ENCODE measurements at regions not wholly inside any gene's neighbourhood (a gene's known extent, or its start where the extent isn't known, plus 50 kb on each side); places are given as distances from the start of the nearest gene placed in this dataset.

DNA sequence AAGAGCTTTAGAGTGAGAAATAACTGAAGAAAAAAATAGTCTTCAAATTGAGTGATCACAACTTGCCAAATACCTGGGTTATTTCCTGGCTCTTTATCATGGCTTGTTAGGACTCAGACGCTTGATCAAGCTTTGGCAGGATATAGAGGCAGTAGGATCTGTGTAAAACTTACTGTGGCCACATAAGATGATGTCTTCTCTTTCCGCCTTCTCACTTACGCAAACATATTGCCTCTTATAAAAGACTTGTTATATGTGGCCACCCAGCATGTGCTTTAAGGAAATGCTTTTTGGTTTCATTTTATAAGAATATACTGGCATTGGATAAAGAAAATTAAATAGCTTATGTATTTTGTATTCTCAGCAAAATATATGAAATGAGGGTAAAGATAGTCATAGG lies 101.8 kb upstream of the AKIRIN2 start:
- no peak for DNase-seq (ENCODE audit: low read depth)

DNA sequence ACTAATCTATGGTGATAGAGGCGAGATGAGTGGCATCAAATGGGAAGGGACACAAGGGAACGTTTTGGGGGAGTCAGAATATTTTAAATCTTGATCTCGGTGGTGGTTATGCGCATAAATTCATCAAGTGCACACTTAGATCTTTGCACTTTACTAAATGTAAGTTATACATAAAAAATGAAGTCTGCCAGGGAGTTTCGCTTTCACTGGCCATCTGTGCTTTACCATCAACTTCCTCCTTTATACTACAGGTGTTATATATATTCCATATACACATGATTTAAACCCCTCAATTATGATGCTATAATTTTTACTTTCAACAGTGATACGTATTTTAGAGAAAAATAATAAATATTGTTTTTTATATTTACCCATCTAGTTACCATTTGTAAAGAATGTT lies 97.6 kb upstream of the AKIRIN2 start:
- no peak for DNase-seq (ENCODE audit: low read depth)

DNA sequence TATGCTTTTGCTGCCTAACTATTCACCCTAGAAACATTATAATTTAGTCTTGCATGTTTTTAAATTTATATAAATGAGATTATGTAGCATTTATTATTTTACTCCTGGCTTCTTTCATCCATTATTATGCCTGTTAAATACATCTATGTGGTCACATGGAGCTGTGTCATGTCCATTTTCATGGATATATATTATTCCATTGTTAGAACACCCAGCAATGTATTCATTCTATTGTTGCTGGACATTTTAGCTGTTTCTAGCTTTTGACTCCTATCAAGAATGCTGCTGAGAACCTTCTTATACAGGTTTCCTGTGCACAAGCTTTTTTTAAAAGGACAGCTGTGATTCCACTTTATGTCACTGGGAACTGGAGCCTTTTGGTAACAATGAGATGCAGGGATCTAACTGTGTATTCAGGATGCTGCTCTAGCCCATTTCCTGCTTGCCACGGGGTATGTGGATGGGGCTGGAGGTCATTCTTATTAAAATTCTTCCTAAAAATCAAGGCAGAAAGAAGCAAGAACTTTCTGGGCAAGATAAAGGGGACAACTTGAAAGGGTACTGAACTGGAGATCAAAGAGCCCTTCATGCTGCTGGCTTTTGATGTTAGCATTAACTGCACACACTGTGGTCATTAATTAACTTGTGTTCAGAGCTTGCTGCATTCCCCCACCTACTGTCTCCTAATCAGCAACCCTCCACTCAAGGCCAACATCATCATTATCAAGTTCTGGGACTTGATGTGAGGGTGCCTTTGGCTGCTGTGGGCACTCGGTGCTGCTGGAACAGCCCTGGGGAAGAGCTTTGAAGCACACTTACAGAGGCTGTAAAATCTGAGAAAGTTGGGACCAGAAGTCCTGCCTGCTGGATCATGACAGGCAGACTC lies 96.6 kb upstream of the AKIRIN2 start:
- no peak for DNase-seq (ENCODE audit: low read depth)

DNA sequence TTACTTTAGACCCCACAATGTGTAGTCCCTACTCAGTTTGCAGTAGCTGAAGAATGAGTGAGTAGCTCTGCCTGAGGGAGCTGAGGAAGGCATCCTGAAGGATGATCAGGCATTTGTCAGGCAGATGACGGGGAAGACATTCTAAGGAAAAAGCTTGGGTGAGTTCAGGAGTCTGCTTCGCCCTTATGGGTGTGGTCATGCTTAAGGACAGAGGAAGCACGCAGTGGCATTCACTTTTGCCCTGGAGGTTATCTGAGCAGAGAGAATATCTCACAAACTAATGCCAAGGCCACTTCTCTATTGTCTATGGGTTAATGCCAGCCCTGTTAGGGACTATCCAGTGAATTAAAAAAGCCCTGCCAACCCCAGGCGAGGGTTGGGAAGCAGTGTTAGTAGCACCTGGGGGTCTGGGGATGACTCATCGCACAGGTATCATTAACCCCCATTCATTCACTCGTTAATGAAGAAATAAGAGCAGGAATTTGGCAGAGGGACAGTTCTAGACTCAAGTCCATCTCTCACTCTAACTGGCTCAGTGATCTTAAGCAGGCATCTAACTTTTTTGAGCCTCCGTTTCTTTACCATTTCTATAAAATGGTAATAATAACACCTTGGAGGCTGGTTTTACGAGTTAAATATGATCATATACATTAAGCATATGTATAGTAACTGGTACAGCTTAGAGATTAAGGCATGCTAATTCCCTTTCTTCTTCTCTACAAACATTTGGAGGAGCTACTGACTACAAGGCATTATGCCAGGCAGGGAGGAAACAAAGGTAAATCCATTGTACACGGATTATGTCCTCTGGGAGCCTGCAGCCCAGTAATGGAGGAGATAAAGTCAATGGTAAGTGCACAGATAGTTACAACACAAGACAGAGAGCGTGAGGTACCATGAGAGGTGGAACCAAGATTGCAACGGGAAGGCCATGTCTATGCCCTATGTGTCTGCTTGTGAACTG lies 93.2 kb upstream of the AKIRIN2 start:
- DNase-seq (ENCODE audit: low read depth), result no peak

DNA sequence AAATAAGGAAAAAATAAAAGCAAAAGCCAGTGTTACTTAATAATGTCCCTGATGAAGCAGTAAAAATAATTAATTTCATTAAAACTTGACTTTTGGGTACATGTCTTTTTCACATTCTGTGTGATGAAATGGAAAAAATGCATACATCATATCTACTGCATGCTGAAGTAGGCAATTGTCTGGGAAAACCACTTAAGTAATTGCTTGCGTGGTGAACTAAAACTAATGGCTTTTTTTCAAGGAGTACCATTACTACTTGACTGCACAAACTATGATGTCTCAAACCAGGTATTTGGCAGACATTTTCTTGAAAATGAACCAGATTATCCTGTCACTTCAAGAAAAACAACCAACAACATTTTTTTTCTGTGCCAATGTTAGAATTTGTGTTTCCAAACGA lies 91.3 kb upstream of the AKIRIN2 start:
- DNase-seq (ENCODE audit: low read depth), result no peak

DNA sequence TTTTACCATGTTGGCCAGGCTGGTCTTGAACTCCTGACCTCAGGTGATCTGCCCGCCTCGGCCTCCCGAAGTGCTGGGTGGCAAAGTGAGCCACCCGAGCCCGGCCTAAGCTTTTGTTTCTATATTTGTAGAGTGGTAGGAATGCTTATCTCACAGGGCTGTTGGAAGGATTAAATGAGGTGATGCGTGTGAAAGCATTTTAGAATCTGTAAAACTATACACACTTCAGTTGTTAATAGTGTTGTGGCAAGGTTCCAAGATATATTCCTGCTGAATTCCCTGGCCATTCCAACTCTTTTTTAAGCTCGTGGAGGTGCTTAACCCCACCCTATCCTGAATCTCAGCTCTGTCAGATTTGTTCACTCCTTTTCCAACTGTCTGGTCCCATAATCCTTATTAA lies 89.9 kb upstream of the AKIRIN2 start:
- DNase-seq (ENCODE audit: low read depth), result no peak

DNA sequence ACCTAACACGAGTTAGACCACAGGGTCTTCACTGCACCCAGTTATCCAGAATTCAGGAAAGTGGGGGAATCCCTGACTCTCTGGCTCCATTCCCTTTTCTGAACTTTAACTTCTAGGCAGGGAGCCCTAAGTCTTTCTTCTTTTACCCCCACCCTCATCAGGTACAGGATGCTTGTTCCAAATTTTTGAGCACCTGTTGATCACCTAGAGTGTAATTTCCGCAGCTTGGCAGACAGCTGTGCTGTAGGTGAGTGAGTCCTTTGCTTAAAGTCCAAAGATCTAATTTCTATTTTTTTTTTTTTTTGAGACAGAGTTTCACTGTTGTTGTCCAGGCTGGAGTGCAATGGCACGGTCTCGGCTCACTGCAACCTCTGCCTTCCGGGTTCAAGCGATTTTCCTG lies 89.5 kb upstream of the AKIRIN2 start:
- no peak for DNase-seq (ENCODE audit: low read depth)

DNA sequence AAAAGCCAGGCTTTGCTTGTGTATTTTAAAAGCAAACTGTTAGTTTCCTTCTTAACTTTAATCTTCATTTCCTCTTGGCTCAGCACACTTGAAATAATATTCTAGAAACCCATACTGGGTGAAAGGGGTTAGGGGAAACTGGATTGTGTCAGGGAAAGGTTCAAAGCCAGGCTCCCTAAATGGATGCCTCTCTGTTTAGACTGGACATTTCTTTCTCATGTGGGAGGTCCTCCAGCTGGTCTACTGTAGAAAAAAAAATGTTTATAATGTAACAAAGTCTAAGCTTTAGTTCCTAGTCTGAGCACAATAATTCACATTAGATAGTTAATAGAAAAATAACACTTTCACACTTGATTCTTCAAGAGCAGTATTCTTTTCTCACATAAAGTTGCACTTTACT lies 89.0 kb upstream of the AKIRIN2 start:
- no peak for DNase-seq (ENCODE audit: low read depth)

DNA sequence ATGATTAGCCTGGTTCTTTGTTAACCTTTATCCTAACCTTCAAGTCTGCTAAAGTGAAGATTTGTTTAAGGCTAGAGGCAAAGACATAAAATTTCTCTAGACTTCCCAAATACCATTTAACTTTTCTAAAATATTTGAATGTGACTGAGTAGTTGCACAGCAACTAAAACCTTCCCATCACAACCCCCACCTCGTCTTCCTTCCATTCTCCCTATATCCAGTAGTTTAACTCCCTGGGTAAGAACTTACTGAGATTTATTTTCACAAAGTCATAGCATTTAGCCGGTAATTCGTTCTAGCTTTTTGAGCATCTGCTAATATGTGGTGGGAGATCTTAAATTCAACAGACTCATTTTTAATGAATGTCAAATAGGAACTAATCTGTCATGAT lies 87.9 kb upstream of the AKIRIN2 start:
- DNase-seq (ENCODE audit: low read depth), result no peak

DNA sequence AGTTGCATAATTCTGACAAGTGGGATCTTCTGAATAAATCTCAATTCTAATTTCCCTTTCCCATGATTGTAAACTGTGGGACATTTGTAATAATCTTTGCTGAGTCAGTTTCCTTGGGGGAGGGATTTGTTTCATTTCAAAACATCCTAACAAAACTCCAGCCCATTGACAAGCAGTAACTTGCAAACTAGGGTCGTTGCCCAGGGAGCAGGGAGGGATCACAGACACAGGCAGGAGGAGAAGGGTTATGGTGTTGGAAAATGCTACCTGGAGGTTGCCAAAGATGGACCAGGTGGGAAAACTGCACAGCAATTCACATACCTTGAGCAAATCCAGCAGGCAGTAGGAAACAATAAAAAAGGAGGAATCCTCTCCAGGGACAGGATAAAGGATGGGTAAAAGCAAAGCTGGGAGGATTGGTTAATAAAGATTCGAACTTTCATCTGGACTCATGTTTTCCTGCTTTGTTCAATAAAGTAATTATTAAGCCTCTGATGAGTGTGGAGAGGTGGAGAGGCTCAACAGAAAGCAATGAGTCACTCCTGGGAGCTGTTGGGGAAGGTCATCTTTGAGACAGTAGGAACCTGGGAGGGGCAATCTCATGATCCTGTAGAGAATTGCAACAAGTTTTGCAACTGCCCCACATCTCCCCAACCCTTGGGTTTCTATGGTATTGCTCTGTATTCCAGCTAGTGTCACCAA lies 87.3 kb upstream of the AKIRIN2 start:
- DNase-seq (ENCODE audit: low read depth), result peak; percentile 47

DNA sequence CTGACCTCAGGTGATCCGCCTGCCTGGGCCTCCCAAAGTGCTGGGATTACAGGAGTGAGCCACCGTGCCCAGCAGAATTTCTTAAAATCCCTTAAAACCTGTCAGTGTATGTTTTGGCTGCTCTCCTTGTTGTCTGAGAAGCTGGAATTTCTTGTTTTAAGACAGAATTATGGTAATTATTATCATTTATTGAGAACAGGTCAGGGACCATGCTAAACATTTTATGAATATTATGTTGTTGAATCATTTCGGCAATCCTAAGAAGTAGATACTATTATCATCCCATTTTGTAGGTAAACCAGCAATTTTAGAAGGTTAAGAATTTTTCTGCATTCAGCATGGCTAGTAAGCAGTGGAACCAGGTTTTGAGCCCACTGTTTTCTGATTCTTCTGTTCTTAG lies 86.1 kb upstream of the AKIRIN2 start:
- no peak for DNase-seq (ENCODE audit: low read depth)

DNA sequence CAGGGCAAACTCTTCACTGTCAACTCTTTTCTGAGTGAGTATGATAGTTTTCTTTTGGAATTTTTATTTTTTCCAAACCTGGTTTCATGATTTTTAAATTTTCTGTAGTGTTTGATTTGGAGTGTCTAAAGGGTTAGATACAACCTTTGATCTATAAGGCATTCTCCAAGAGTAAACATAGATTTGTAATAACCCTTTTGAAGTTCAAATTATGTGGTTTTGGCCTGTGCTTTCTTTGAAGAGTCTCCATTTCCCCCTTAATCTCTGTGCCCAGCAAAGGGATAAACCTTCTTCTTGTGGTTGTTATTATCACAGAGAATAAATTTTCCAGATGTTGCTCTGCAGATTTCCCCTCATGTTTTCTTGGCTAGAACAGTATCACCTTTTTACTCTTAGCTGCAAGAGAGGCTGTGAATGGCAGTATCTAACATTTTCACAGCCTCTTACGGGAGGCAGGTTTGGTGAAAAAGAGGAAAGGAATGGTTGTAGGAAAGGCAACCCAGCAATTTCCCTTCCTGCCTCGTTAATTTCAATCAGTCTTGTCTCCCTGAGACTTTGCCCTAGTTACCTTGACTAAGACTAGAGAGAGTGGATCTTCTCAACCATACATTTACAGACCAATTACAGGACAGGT lies 83.3 kb upstream of the AKIRIN2 start:
- DNase-seq (ENCODE audit: low read depth), result no peak

DNA sequence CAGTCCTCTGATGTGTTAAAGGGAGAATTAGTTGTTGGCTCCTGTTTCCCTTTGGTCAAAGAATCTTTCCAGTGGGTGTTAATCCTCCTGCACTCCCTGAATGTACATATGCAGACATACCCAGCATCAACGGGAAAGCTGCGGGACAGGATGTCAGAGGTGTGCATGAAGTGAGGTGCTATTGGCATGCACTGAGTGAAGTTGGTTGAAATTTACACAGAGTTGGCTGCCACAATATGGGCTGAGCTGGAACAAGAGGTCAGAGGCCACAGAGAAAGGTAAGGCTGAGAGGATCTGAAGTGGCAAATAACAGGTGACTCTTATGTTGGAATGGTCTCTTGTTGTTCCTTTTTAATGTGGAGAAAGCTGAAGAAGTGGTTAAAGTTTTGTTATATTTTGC lies 82.7 kb upstream of the AKIRIN2 start:
- no peak for DNase-seq (ENCODE audit: low read depth)

DNA sequence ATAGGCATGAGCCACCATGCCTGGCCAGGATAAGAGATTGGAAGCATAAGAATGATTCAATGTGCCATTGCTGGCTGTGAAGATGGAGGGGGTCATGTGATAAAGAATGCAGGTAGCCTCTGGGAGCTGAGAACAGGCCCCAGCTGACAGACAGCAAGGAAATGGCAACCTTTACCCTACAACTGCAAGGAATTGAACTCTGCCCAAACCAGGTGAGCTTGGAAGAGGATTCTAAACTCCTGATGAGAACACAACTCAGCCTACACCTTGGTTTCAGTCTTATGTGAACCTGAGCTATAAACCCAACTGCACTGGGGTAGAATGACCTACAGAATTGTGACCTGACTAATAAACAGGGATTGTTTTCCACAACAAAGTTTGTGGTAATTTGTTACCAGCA lies 82.0 kb upstream of the AKIRIN2 start:
- DNase-seq (ENCODE audit: low read depth), result no peak

DNA sequence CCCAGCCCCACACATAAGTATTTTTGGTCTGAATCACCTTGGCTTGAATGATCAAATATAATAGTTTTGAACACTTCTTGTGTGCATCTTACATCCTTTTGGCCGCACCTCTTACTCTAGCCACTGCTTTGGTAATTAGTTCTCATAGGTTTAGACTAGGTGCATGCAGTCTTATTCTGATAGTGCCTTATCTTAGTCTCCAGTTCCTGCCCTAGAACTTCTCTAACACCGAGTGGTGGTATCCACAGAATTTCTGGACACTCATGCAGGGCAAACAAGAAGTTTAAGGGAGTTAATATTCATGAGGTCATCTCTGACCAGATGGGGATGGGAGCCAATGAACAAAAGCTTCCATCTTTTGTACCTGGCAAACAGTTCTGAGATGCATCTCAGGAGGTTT lies 77.5 kb upstream of the AKIRIN2 start:
- no peak for DNase-seq (ENCODE audit: low read depth)

DNA sequence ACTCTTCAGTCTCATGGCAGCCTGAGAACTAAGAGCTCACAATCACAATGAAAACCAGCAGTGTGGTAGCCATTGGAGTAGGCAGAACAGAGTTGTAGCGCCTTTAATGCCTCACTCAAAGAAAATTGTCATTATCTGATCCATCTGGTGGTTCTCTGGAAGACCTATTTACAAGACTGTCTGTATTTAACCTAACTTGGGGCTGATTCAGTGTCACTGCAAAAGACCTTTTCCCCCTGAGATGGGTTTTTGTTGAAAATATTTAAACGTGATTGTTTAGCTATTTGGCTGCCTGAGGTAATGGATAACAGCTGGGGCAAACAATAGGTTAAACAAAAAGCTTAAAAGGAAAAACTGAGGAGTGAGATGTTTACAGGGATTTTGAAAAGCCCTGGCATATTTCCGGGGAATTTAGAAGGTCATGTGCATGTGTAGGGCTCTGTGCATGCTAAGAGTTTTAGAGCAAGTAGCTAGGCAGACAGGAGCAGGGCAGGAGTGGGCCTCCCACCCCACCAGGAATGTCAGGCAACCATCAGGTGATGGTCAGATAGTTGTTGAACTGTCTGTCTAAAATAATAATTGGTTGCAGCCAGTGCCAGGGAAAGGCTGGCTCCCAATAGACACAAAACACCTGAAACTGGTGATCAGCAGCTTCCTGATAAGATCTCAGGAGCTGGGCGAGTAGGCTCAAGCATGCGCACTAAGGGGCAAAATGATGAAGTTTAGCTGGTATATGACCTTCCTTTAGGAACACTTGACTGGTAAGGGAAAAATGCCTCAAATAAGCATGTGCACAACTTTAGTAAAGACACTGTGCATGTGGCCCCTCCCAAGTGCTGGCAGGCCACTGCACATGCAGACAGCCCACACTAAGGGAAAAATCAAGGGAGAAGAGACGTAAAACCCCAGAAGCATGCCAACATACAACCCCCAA lies 70.8 kb upstream of the AKIRIN2 start:
- peak; percentile 48 for DNase-seq (ENCODE audit: low read depth)

DNA sequence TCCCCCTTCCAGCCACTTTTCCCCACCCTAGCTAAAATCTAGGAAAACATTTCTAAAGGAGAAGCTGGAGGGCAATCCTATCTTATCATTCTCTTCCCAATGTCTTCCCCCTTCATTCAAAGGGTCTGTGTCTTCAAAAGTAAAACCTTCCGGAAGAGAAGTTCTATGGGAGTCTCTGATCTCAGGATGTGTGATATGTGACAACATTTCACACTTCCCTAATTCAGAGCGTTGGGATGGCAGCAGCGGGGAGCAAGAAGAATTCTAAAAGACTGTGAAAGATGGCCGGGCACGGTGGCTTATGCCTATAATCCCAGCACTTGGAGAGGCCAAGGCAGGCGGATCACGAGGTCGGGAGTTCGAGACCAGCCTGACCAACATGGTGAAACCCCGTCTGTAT lies 65.4 kb upstream of the AKIRIN2 start:
- no peak for DNase-seq (ENCODE audit: low read depth)

DNA sequence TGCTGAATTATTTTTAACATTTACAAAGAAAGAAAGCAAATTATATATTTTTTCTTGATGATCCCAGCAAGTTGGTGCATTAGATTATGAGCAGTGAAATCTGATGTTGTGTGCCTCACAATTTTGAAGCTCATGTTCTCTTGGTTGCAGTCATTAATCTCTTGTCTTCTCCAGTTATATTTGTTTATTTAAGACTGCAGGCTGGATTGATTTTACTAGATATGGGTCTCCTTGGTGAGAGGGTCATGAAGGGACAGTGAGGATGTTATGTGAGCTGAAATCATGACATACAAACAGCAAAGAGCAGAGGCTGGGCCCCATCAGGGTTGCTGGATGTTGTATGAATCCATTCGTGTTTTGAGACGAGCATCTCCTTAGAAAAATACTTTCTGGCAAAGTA lies 64.2 kb upstream of the AKIRIN2 start:
- DNase-seq (ENCODE audit: low read depth), result no peak

DNA sequence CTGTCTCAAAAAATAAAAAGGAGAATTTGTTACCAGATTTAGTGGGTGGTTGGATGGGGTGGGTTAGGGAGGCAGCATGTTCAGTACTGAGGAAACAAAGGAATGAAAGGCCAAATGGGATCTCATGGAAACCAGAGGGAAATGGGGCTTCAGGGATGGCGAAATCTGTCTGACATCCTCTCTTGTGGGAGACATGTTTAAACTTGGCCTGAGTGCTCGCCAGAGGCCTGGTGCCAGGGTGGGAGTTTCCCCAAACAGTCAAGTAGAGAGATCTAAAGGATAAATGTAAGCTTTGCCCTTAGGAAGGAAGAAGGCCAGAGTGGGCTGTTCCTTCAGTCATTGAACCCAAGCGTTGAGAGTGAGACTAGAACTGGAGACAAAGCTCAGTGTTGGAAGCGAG lies 61.9 kb upstream of the AKIRIN2 start:
- no peak for DNase-seq (ENCODE audit: low read depth)

DNA sequence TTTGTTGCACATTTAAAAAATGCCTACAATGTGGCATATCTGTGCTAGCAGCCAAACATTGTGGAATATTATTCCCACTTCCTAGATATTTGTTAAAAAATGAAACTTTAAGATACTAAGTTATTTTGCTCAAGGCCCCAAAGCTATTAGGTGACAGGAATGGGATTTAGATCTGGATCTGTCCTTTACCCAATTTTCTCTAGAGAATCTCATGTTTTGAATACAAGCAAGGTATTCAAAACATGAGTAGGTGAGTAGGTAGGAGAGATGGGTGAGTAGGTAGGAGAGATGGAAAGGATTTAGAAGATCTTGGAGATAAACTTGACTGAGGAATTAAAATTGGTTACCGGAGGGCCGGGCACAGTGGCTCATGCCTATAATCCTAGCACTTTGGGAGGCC lies 61.2 kb upstream of the AKIRIN2 start:
- DNase-seq (ENCODE audit: low read depth), result no peak

DNA sequence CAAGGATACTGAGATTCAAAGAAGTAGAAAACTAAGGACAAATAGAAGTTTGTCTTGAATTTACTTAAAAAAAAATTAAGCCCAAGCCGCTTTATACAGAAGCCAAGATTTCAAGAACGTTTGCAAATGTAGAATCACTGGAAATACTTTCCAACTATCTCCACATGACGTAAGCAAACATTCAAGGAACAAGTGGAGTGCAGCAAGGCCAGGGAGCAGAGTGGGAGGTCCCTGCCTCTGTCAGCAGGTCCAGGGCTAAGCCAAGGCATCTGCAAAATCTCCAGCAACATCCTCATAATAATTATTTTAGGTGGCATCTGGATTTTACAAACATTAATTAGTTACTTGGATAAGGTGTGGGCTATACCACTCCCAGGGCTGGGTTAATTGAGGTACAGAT lies 60.1 kb upstream of the AKIRIN2 start:
- no peak for DNase-seq (ENCODE audit: low read depth)

Data from fibroblast of gingiva (primary cell).